ENCODE measurements at regions not wholly inside any gene's neighbourhood (a gene's known extent, or its start where the extent isn't known, plus 50 kb on each side); places are given as distances from the start of the nearest gene placed in this dataset.
A peak's percentile ranks its signal among the peaks of the same experiment; 100 is the strongest.

- no peak for DNase-seq
- TF ChIP-seq POLR2A (IDR thresholded peaks at IDR 0.05; ENCODE audit: low read length) (no peak), GATA1 (IDR thresholded peaks at IDR 0.05; ENCODE audit: low read depth, low read length) (no peak)
These were observed 67.6 kb downstream of the FOXD1 start for GRCh38 chr5:73380710-73381589.

- no peak for TF ChIP-seq GATA1 (IDR thresholded peaks at IDR 0.05; ENCODE audit: low read depth, low read length)
- no peak for TF ChIP-seq POLR2A (IDR thresholded peaks at IDR 0.05; ENCODE audit: low read length)
- peak in 1 of 2 experiments; percentile 41 for DNase-seq
These were observed 68.5 kb downstream of the FOXD1 start for GRCh38 chr5:73380041-73380440.

GRCh38 chr5:73379435-73379834 is 69.1 kb downstream of the FOXD1 start:
- no peak for DNase-seq
- TF ChIP-seq POLR2A (IDR thresholded peaks at IDR 0.05; ENCODE audit: low read length) = no peak
- TF ChIP-seq GATA1 (IDR thresholded peaks at IDR 0.05; ENCODE audit: low read depth, low read length) = no peak

- no peak for DNase-seq
- no peak for TF ChIP-seq POLR2A (IDR thresholded peaks at IDR 0.05; ENCODE audit: low read length)
These were observed 69.8 kb downstream of the FOXD1 start for GRCh38 chr5:73378765-73379164.

- no peak for TF ChIP-seq GATA1 (IDR thresholded peaks at IDR 0.05; ENCODE audit: low read depth, low read length)
- no peak for TF ChIP-seq POLR2A (IDR thresholded peaks at IDR 0.05; ENCODE audit: low read length)
- DNase-seq = no peak
These were observed 70.5 kb downstream of the FOXD1 start for GRCh38 chr5:73378070-73378469.

GRCh38 chr5:73376618-73377170 is 71.9 kb downstream of the FOXD1 start:
- no peak for DNase-seq
- TF ChIP-seq POLR2A (IDR thresholded peaks at IDR 0.05; ENCODE audit: low read length) (no peak), GATA1 (IDR thresholded peaks at IDR 0.05; ENCODE audit: low read depth, low read length) (no peak)

- DNase-seq = no peak
- TF ChIP-seq GATA1 (IDR thresholded peaks at IDR 0.05; ENCODE audit: low read depth, low read length) (no peak), POLR2A (IDR thresholded peaks at IDR 0.05; ENCODE audit: low read length) (no peak)
These were observed 72.6 kb downstream of the FOXD1 start for GRCh38 chr5:73375949-73376348.

GRCh38 chr5:73375191-73375545 is 73.4 kb downstream of the FOXD1 start:
- TF ChIP-seq GATA1 (IDR thresholded peaks at IDR 0.05; ENCODE audit: low read depth, low read length) (no peak), POLR2A (IDR thresholded peaks at IDR 0.05; ENCODE audit: low read length) (no peak)

GRCh38 chr5:73374520-73375190 is 73.9 kb downstream of the FOXD1 start:
- TF ChIP-seq POLR2A (IDR thresholded peaks at IDR 0.05; ENCODE audit: low read length) (no peak), GATA1 (IDR thresholded peaks at IDR 0.05; ENCODE audit: low read depth, low read length) (no peak)
- DNase-seq = no peak

More at GRCh38 chr5:73375191-73375545, 73.4 kb downstream of the FOXD1 start:
- no peak for DNase-seq

GRCh38 chr5:73373814-73374510 is 74.6 kb downstream of the FOXD1 start:
- TF ChIP-seq POLR2A (IDR thresholded peaks at IDR 0.05; ENCODE audit: low read length) (no peak), GATA1 (IDR thresholded peaks at IDR 0.05; ENCODE audit: low read depth, low read length) (no peak)
- no peak for DNase-seq

- TF ChIP-seq GATA1 (IDR thresholded peaks at IDR 0.05; ENCODE audit: low read depth, low read length) = no peak
- TF ChIP-seq POLR2A (IDR thresholded peaks at IDR 0.05; ENCODE audit: low read length) = no peak
- no peak for DNase-seq
These were observed 77.7 kb downstream of the FOXD1 start for GRCh38 chr5:73370640-73371583.

GRCh38 chr5:73370095-73370494 is 78.5 kb downstream of the FOXD1 start:
- no peak for TF ChIP-seq GATA1 (IDR thresholded peaks at IDR 0.05; ENCODE audit: low read depth, low read length)
- TF ChIP-seq POLR2A (IDR thresholded peaks at IDR 0.05; ENCODE audit: low read length) = no peak
- DNase-seq = no peak

- no peak for TF ChIP-seq POLR2A (IDR thresholded peaks at IDR 0.05; ENCODE audit: low read length)
- no peak for TF ChIP-seq GATA1 (IDR thresholded peaks at IDR 0.05; ENCODE audit: low read depth, low read length)
- no peak for DNase-seq
These were observed 79.3 kb downstream of the FOXD1 start for GRCh38 chr5:73369278-73369677.

Measured in erythroblast (primary cell).